ENCODE measurements at regions not wholly inside any gene's neighbourhood (a gene's known extent, or its start where the extent isn't known, plus 50 kb on each side); places are given as distances from the start of the nearest gene placed in this dataset.

GRCh38 chr3:59386165-59386564 is 336.3 kb upstream of the CFAP20DC start (continued):
- TF ChIP-seq CTCF (IDR thresholded peaks at IDR 0.05; ENCODE audit: low read depth, low read length, missing input control): no peak
- no peak for TF ChIP-seq GABPA (IDR thresholded peaks at IDR 0.05 in 1 of 2, conservative IDR thresholded peaks at IDR 0.05 in 1 of 2)

DNA sequence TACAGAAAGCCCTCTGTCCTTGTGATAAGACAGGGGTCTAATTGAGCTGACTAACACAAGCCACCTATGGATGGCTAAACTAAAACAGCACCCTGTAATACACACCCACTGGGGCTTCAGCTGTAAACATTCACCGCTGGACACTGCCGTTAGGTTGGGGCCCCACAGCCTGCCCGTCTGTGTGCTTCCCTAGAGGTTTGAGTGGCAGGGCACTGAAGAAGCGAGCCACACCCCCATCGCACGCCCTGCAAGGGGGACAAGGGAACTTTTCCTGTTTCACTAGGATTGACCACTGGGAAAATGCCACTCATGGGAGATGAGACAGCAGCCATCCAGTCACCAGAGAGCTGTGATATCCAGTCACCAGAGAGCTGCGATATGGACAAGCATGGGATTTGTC is 335.7 kb upstream of the CFAP20DC start:
- no peaks in the 10 kb centered on the region for H3K36me3 ChIP-seq (ENCODE audit: control insufficient read depth in 4 of 4, insufficient read depth in 3 of 4, low read depth in 1 of 4, low read length in 3 of 4)
- no peaks in the 10 kb centered on the region for H3K9me3 ChIP-seq (ENCODE audit: control insufficient read depth in 4 of 4, low read length in 3 of 4)
- WGBS: 80% methylated on average over 7 of the region's 7 CpGs
- TF ChIP-seq TAF1 (conservative IDR thresholded peaks at IDR 0.05) (no peak), HNF4G (IDR thresholded peaks at IDR 0.05) (no peak), JUND (IDR thresholded peaks at IDR 0.05) (no peak), EGR1 (IDR thresholded peaks at IDR 0.05; ENCODE audit: low read depth in 2 of 2) (no peak), FOXA2 (IDR thresholded peaks at IDR 0.05) (no peak), ATF3 (IDR thresholded peaks at IDR 0.05) (no peak), SP1 (IDR thresholded peaks at IDR 0.05) (no peak), FOXA1 (IDR thresholded peaks at IDR 0.05) (no peak), GABPA (IDR thresholded peaks at IDR 0.05 in 1 of 2, conservative IDR thresholded peaks at IDR 0.05 in 1 of 2) (no peak), YY1 (IDR thresholded peaks at IDR 0.05) (no peak), NR2F2 (IDR thresholded peaks at IDR 0.05) (no peak), CTCF (IDR thresholded peaks at IDR 0.05; ENCODE audit: low read depth, low read length, missing input control) (no peak), ZBTB33 (IDR thresholded peaks at IDR 0.05) (no peak), RXRA (IDR thresholded peaks at IDR 0.05) (no peak), MAX (IDR thresholded peaks at IDR 0.05) (no peak), HNF4A (conservative IDR thresholded peaks at IDR 0.05) (no peak), RAD21 (IDR thresholded peaks at IDR 0.05) (no peak)
- TF ChIP-seq, protein P1, sequence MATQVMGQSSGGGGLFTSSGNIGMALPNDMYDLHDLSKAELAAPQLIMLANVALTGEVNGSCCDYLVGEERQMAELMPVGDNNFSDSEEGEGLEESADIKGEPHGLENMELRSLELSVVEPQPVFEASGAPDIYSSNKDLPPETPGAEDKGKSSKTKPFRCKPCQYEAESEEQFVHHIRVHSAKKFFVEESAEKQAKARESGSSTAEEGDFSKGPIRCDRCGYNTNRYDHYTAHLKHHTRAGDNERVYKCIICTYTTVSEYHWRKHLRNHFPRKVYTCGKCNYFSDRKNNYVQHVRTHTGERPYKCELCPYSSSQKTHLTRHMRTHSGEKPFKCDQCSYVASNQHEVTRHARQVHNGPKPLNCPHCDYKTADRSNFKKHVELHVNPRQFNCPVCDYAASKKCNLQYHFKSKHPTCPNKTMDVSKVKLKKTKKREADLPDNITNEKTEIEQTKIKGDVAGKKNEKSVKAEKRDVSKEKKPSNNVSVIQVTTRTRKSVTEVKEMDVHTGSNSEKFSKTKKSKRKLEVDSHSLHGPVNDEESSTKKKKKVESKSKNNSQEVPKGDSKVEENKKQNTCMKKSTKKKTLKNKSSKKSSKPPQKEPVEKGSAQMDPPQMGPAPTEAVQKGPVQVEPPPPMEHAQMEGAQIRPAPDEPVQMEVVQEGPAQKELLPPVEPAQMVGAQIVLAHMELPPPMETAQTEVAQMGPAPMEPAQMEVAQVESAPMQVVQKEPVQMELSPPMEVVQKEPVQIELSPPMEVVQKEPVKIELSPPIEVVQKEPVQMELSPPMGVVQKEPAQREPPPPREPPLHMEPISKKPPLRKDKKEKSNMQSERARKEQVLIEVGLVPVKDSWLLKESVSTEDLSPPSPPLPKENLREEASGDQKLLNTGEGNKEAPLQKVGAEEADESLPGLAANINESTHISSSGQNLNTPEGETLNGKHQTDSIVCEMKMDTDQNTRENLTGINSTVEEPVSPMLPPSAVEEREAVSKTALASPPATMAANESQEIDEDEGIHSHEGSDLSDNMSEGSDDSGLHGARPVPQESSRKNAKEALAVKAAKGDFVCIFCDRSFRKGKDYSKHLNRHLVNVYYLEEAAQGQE (IDR thresholded peaks at IDR 0.05): no peak
- peaks cover 0 to 2% (median 0%) of the 10 kb centered on the region in 4 donors for H3K27me3 ChIP-seq (ENCODE audit: control insufficient read depth in 4 of 4, insufficient read depth in 4 of 4, low read length in 3 of 4)
- no peak overlapping the region for H3K27ac ChIP-seq (ENCODE audit: low read depth in 1 of 2, low read length in 2 of 2)
- no peak overlapping the region for H3K9ac ChIP-seq (ENCODE audit: low read depth in 1 of 2, low read length in 2 of 2)
- DNase-seq (ENCODE audit: low spot score): no peak
- H3K4me3 ChIP-seq (ENCODE audit: low read depth in 1 of 3, low read length in 3 of 3): no peak overlapping the region
- H3K4me1 ChIP-seq (ENCODE audit: control insufficient read depth in 4 of 4, insufficient read depth in 4 of 4, low read length in 3 of 4): no peaks in the 10 kb centered on the region
